HG03378 (cell line): ENCODE measurements at regions not wholly inside any gene's neighbourhood (a gene's known extent, or its start where the extent isn't known, plus 50 kb on each side); places are given as distances from the start of the nearest gene placed in this dataset.
"Not testable (repeated sequence)": the region's sequence is repeated elsewhere in the genome, so short reads cannot be mapped to it uniquely, and the experiment has no call there.

Source experiments
- ATAC-seq: cut with Tn5 transposase; IDR thresholded peaks from one replicate; pipeline ENCODE4 v1.9.1; 2021; ENCODE audit warnings: mild to moderate bottlenecking, moderate library complexity; ENCODE audit not compliant: unreplicated experiment

DNA sequence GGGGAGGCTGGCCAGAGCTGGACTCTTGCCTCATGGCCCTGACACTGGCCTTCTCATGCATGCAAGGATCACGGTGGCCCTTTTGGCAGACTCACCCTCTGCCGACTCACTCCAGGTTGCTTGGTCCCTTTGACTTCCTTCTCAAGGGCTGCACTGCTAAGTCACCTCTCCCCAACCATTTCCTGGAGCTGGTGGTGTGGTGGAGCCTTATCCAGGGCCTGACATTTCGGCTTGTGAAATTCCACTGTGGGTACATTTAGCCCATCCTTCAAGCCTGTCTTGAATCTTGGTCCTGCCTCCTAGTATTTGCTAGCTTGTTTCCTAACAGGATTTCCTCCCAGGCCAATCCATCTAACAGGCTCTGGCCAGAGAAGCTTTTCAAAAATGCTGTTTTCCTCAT lies 52.6 kb upstream of the JUN start:
- no peak for ATAC-seq

DNA sequence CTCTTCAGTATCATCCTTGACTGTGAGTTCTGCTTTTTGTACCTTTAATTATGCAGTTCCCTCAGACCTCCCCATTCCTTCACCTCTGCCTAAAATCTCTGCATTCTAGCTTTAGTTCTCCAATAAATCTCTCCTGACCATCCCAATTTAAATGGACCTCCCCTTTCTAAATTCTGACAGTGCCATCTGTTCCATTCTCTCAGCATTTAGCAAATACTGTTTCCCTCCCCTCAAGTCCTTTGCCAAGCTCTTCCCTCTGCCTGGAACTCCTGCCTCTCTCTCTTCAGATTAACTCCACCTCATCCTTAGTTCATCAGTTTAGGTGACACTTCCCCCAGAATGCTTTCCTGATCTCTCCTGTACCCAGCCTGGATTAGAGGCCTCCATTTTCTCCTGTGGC lies 54.0 kb upstream of the JUN start:
- no peak for ATAC-seq

GRCh38 chr1:58839147-58839795 lies 55.4 kb upstream of the JUN start:
- no peak for ATAC-seq

DNA sequence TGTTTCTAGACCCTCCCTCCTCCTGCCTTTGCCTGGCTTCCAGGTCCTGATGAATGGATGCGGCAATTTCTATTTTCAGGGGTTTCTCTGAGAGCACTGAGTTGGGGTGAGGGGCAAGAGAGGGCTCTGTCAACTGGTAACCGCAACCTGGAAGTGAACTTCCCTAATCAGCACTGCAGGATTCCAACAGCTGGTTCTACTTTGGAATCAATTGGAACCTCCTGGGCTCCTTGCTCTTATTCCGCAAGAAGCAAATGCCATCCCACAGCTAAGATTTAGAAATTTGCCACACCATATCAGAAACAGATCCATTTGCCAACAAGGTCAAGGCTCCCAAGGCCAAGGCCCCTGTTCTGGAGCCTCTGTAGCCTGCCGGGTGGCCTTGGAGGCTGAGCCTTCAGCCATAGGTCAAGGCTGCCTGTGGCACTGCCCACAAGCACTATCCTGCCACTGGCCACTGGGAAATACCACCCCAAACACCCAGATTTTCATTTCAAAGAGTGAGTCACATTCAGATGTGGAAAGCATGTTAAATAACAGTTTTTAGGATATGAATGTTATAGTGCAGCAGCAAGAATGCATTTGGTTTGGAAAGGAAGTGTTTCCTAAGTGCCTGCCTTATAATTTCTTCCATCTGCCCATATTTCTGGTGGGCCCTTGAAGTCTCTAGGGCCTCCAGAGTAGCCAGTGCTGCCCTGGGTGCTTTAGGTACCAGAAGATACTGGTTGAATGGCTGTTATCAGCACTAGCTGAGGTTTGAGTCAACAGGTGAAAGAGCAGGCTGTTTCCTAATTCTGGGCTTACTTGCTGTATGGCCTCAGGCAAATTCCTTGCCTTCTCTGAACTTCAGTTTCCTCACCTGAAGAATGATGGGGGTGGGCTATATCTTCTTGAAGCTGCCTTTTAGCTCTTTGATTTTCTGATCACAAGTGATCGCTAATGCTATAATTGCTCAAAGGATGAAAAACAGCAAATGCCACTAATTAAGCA lies 56.3 kb upstream of the JUN start:
- no peak for ATAC-seq

- no peak for ATAC-seq
These were observed 57.6 kb upstream of the JUN start for GRCh38 chr1:58841455-58841854.

GRCh38 chr1:58842941-58843340 lies 59.1 kb upstream of the JUN start:
- no peak for ATAC-seq

DNA sequence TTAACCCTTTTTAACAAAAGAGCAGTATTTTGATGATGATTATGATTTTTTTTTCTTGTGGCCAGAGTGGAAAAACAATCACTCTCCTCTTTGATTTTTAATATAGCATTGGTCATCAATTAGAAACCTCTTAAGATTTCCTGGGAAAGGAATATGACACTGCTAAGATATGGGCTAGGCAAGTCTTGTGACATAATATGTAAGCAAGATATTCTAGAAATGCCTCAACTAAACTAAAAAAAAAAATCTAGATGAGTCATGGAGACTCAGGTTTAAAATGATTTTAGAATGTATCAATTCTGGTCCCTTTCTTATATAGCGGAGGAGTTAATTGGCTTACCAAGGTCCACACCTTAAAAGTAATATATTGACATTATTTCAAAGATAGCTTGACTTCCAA lies 60.3 kb upstream of the JUN start:
- ATAC-seq = no peak

DNA sequence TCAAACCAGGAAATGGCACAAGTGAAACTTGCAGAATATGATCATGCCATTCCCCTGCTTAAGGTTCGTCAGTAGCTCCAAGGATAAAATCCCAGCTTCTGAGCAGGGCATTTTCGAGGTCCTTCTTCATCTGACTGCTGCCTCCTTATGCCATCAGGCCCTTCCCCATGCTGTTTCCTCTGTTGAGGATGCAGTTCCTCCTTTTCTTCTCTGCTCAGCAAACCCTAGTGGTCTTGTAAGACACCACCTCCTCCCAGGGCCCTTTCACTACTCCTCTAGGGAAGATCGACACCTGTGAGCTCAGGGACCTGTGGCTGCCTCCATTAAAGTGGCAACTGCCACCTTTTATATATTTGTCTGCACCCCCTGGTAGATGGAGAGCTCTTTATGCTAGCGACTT lies 62.1 kb upstream of the JUN start:
- ATAC-seq = no peak

GRCh38 chr1:58848818-58849411 lies 65.1 kb upstream of the JUN start:
- no peak for ATAC-seq

DNA sequence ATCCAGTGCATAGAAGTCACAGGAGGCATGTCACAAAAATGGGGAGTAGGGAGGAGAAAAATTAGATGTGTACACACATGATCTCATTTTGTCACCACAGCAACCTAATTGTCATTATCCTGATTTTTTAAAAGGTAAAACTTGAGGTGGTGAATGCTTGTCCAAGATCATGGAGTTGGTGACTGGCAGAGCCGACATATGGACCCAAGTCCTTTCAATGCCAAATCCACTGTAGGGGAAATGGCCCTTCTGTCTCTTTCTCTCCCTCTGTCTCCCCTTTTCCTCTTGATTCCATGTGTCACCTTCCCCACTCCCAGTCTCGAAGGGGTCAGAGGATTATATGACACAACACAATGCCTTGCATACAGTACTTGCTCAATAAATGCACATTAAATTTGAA lies 65.7 kb upstream of the JUN start:
- no peak for ATAC-seq

DNA sequence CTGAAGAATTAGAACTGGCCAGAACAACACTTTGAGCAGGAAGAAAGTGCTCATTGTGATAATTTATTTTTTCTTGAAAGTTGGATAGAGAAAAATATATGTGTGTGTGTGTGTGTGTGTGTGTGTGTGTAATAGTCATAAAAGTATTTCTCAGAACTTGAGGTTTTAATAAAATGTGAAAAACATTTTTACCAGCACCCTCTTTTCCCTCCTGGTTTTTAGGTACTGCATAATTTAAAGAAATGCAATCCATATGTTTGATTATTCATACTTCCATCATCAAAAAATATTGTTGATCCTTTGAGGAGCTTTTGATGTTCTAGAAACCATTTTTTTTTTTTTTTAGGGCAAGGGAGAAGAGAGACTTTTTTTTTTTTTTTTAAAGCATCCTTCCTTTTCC lies 66.8 kb upstream of the JUN start:
- no peak for ATAC-seq

DNA sequence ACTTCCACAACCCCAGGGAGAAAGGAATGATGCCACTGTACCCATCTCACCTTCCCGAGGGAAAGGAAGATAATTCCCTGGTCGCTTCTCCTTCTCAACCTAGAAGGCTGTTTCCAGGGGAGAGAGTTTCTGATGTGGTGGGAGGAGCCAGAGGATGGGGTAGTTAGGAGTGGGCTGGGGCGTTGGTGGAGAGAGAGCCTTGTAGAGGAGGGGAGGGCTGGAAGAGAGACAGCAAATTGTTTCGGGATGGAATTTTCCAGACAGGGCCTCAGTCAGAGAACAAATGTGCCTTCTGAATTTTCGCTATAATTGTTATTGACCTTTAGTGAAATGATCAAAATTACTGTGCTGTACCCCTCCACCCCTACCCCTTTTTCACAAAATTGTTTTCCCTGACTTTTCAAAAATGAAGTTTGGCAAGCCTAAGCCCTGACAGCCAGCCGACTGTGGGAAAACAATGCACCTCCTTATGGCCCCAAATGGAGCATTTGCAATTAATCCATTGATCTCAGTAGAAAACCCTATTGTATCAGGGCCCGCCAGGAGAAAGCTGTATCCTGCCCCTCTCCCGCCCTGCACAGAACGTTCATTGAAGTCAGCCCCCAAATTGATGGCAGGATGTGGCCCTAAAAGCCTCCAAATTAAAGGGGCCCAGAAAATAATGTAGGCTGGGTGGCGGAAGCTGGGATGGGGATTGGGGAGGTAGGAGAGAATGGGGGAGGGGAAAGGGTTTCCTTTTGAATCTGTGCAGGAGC lies 69.1 kb upstream of the JUN start:
- no peak for ATAC-seq

GRCh38 chr1:58854576-58854975 lies 70.7 kb upstream of the JUN start:
- no peak for ATAC-seq

DNA sequence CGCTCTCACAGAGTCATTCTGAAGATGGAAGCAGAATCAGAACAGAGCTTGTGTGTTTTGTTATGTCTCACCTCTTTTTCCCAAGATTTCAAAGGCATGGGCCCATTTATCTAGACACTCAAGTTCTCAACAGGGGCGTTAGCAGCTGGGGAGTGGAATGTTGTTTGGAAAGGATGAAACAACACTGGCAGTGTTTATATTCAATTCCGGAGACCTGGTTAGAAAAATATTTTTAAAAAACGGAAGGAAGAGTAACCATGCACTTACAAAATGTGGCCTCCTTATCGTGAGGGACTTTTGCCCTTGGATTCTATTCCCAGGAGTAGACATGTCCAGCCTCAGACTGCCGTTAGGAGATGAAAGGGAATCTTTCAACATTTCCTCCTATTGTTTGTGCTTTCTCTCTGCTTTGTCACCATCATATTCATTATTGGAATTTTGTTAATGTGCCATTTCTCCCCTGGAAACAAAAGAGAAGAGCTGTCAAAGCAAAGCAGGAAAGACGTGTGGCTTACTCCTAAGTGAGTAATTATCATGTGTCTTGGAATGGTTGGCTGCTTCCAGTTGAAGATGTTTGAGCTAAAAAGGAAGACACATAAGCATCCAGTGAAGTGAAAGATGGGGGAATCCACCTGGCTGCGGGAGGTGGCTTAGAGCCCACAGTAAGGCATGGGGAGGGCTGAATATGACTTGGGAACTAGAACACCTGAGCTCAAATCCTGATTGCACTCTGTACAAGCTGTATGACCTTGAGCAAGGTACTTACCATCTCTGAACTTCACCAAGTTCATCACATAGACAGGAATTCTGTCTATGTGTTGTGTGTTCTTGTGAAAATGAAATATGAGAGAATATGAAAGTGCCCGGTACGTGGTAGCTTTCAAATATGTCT lies 71.7 kb upstream of the JUN start:
- ATAC-seq = no peak

- not testable (repeated sequence) for ATAC-seq
These were observed 72.4 kb upstream of the JUN start for GRCh38 chr1:58856281-58856680.

DNA sequence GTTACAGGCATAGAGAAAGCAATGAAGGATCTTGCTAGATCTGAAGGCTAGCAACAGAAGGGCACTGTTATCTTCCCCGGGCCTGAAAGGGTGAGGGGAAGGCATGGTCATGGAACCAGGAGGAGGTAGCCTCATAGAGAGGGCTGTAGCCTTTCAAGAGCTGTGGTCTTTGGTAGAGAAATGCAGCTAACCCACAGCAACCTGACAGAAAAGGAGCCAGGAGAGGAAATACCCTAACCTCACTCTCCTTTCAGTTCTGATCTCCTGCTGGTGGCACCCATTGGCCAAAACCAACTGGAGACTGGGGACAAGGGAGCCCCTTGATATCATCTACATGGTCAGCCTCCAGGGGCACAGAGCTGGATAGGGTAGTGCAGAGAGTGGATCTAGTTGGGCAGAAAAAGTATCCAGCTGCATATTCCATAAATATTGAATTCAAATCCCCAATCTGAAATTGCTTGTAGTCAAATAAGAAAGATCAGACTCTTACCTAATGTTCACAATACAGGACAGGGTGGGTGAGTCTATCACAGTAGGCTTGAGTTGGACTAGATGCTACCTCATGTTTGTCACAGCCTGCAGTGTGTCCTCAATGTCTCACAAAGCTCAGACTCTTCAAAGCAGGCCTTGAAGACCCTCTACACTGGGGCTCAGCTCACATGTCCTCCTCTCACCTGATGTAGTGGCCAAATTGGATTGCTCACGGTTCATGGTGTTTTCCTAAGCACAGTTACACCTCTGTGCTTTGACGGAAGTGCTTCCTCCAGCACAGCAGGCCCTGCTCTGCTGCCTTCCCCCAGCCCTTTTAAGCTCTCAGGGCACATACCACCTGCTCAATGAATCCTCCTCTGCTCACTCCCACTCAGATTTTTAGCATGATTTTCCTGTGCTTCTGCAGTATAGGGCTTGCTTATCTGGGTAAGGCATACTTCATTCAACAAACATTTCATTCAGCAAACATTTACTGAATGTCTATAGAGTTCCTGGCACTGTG lies 74.1 kb upstream of the JUN start:
- peak; percentile 87 for ATAC-seq

- ATAC-seq = no peak
These were observed 76.1 kb upstream of the JUN start for GRCh38 chr1:58859769-58860485.

DNA sequence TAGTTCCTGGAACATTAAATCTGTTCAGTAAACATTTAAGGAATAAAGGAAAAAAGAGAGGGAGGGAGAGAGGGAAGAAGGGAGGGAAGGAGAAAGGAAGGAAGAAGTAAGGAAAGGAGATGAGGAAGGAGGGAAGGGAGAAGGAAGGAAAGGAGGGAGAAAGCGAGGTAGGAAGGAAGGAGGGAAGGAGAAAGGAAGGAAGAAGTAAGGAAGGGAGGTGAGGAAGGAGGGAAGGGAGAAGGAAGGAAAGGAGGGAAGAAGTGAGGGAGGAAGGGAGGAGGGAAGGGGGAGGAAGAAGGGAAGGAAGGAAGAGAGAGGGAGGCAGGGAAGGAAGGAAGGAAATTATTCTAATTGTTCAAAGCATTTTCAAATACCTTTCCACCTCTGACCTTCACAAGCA lies 77.2 kb upstream of the JUN start:
- no peak for ATAC-seq
